NCI-H1930 (cell line): ENCODE measurements at regions not wholly inside any gene's neighbourhood (a gene's known extent, or its start where the extent isn't known, plus 50 kb on each side); places are given as distances from the start of the nearest gene placed in this dataset.
"Not testable (repeated sequence)": the region's sequence is repeated elsewhere in the genome, so short reads cannot be mapped to it uniquely, and the experiment has no call there.

Experiments
- DNase-seq, 2 experiments: peaks; one replicate each; lab custom pipeline; 2025; lab: John Stamatoyannopoulos, UW

GRCh38 chr12:87413784-87414183, 615.4 kb downstream of the C12orf50 start:
- no peak for DNase-seq

- no peak for DNase-seq
These were observed 622.3 kb downstream of the C12orf50 start for GRCh38 chr12:87406926-87407325.

GRCh38 chr12:87405918-87406317, 623.3 kb downstream of the C12orf50 start:
- no peak for DNase-seq

- not testable (repeated sequence) for DNase-seq
These were observed 635.0 kb downstream of the C12orf50 start for GRCh38 chr12:87394168-87394567.

- no peak for DNase-seq
These were observed 640.8 kb downstream of the C12orf50 start for GRCh38 chr12:87388376-87388775.

- no peak for DNase-seq
These were observed 643.9 kb downstream of the C12orf50 start for GRCh38 chr12:87385322-87385721.

- no peak for DNase-seq
These were observed 645.0 kb downstream of the C12orf50 start for GRCh38 chr12:87384226-87384625.

GRCh38 chr12:87383680-87384079, 645.5 kb downstream of the C12orf50 start:
- no peak for DNase-seq

GRCh38 chr12:87382959-87383566, 646.1 kb downstream of the C12orf50 start:
- no peak for DNase-seq

GRCh38 chr12:87382436-87382835, 646.8 kb downstream of the C12orf50 start:
- DNase-seq: no peak

GRCh38 chr12:87381742-87382141, 647.5 kb downstream of the C12orf50 start:
- no peak for DNase-seq

GRCh38 chr12:87378526-87378925, 650.7 kb downstream of the C12orf50 start:
- no peak for DNase-seq

- DNase-seq: no peak
These were observed 652.5 kb downstream of the C12orf50 start for GRCh38 chr12:87376722-87377121.

- no peak for DNase-seq
These were observed 660.0 kb downstream of the C12orf50 start for GRCh38 chr12:87369161-87369560.

- DNase-seq: no peak
These were observed 660.9 kb downstream of the C12orf50 start for GRCh38 chr12:87368259-87368658.

GRCh38 chr12:87365423-87365822, 663.8 kb downstream of the C12orf50 start:
- DNase-seq: no peak

GRCh38 chr12:87363497-87364084, 665.6 kb downstream of the C12orf50 start:
- no peak for DNase-seq

GRCh38 chr12:87349681-87350080, 679.5 kb downstream of the C12orf50 start:
- DNase-seq: no peak

- no peak for DNase-seq
These were observed 681.1 kb downstream of the C12orf50 start for GRCh38 chr12:87348071-87348470.

- no peak for DNase-seq
These were observed 684.5 kb downstream of the C12orf50 start for GRCh38 chr12:87344699-87345098.

- DNase-seq: no peak
These were observed 690.5 kb downstream of the C12orf50 start for GRCh38 chr12:87338681-87339080.

- no peak for DNase-seq
These were observed 692.3 kb downstream of the C12orf50 start for GRCh38 chr12:87336814-87337336.

- DNase-seq: no peak
These were observed 696.0 kb downstream of the C12orf50 start for GRCh38 chr12:87332987-87333726.
